Astrocyte (in vitro differentiated cells and primary cell): ENCODE measurements at regions not wholly inside any gene's neighbourhood (a gene's known extent, or its start where the extent isn't known, plus 50 kb on each side); places are given as distances from the start of the nearest gene placed in this dataset.

Experiments used
- EZH2 ChIP-seq: IDR thresholded peaks from 2 replicates; pipeline ENCODE4 v1.6.1; 2012; ENCODE audit warnings: mild to moderate bottlenecking, low read length, inconsistent platforms; ENCODE audit not compliant: insufficient read depth
- TF ChIP-seq, protein P1 (sequence below): IDR thresholded peaks from 2 replicates; pipeline ENCODE4 v1.5.1; 2011; ENCODE audit warnings: low read depth, mild to moderate bottlenecking, inconsistent platforms, low read length, moderate library complexity; ENCODE audit not compliant: insufficient read depth

DNA sequence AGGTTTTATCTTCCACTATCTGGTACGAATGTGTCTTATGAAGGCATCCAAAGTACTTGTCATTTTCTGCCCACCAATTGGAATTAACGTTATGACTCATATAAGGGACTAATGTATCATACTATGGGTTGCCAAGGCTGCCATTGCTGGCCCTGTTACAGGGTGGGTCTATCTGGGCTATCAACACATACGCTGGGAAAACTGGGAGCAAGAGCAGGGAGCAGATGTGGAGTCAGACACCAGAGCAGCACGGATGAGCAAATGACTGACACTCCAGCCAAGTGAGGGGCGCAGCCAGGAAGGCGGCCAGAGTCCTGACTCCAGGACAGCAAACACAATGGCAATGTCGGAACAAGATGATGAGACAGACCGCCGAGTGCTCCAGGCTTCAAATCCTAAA lies 145.9 kb downstream of the COPS8 start:
- TF ChIP-seq, protein P1, sequence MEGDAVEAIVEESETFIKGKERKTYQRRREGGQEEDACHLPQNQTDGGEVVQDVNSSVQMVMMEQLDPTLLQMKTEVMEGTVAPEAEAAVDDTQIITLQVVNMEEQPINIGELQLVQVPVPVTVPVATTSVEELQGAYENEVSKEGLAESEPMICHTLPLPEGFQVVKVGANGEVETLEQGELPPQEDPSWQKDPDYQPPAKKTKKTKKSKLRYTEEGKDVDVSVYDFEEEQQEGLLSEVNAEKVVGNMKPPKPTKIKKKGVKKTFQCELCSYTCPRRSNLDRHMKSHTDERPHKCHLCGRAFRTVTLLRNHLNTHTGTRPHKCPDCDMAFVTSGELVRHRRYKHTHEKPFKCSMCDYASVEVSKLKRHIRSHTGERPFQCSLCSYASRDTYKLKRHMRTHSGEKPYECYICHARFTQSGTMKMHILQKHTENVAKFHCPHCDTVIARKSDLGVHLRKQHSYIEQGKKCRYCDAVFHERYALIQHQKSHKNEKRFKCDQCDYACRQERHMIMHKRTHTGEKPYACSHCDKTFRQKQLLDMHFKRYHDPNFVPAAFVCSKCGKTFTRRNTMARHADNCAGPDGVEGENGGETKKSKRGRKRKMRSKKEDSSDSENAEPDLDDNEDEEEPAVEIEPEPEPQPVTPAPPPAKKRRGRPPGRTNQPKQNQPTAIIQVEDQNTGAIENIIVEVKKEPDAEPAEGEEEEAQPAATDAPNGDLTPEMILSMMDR = no peak
- no peak for TF ChIP-seq EZH2
